Ishikawa (cell line): ENCODE measurements at regions not wholly inside any gene's neighbourhood (a gene's known extent, or its start where the extent isn't known, plus 50 kb on each side); places are given as distances from the start of the nearest gene placed in this dataset.

ENCODE experiments used
- EP300 ChIP-seq: IDR thresholded peaks from 2 replicates; pipeline ENCODE4 v1.6.1; 2012; ENCODE audit warnings: borderline replicate concordance
- MAX ChIP-seq: IDR thresholded peaks from 2 replicates; pipeline ENCODE4 v1.6.1; 2012
- REST ChIP-seq: IDR thresholded peaks from 2 replicates; pipeline ENCODE4 v1.6.1; 2012; ENCODE audit warnings: low read depth, mild to moderate bottlenecking
- USF1 ChIP-seq: IDR thresholded peaks from 2 replicates; pipeline ENCODE4 v1.6.1; 2012

DNA sequence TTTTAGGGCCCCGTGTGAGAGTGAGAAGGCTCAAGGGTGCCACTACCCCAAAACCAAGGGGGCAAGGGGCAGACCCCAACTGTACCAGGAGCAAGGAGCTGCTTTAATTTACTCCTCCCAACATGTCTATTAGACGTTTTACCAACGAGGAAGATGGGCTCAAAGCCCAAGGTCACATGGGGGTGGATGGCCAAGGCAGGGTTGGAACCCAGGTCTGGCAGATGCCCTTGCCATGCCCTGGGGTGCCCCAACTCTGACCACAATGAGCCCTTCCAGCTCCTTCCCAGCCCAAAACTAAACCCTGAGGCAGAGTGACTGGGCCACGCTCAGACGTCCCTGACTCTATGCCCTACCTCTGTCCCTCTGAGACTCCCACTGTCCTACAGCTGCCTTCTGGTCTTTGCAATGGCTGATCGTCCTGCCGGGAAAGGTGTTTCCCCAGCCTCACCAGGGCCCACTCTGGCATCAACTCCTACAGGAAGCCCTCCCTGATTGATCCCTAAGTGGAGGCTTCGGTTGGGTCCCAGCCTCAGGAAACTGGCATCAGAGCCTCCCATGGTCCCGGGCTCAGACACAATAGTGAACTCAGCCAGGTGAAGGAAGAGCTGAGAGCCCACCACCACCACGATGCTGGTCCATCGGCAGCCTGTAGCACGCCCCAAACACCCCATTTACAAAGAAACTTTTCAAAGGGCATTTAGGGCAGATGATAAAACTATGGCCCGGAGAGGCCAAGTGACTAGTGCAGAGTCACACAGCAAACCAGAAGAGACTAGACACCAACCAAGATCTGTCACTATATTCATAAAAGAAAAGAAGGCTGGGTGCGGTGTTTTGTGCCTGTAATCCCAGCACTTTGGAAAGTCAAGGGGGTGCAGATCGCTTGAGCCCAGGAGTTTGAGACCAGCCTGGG, 60.2 kb upstream of the MYL10 start:
- no peak for TF ChIP-seq MAX
- no peak for TF ChIP-seq USF1
- TF ChIP-seq REST, result no peak
- no peak for TF ChIP-seq EP300
